Calu3 (cell line): ENCODE measurements at regions not wholly inside any gene's neighbourhood (a gene's known extent, or its start where the extent isn't known, plus 50 kb on each side); places are given as distances from the start of the nearest gene placed in this dataset.

Experiments used
- BruUV-seq: library from RNA; stranded (reverse); fragments of 400-500 nt; replicated peaks from 2 replicates; lab custom pipeline; 2021; lab: Mats Ljungman, UMichigan
- CTCF ChIA-PET: fragments of 300-600 bp; sonication (Branson Sonifier 250); formaldehyde crosslinking; loops from one replicate; lab custom pipeline; 2022; ENCODE audit warnings: antibody characterized with exemption; lab: Charles Lee
- DNase-seq: peaks from one replicate; pipeline ENCODE4 v3.0.0; 2022
- H3K27ac Mint-ChIP-seq: one replicate; pipeline ENCODE4 v1.8.0; 2022; ENCODE audit warnings: mixed read lengths; ENCODE audit not compliant: unreplicated experiment
- H3K27me3 Mint-ChIP-seq: one replicate; pipeline ENCODE4 v1.8.0; 2022; ENCODE audit warnings: mixed read lengths; ENCODE audit not compliant: unreplicated experiment
- H3K36me3 Mint-ChIP-seq: one replicate; pipeline ENCODE4 v1.8.0; 2022; ENCODE audit warnings: mild to moderate bottlenecking, moderate library complexity, mixed read lengths; ENCODE audit not compliant: insufficient read depth, unreplicated experiment
- H3K4me1 Mint-ChIP-seq: one replicate; pipeline ENCODE4 v1.8.0; 2022; ENCODE audit warnings: mild to moderate bottlenecking, low read depth, mixed read lengths; ENCODE audit not compliant: unreplicated experiment
- H3K4me3 Mint-ChIP-seq: one replicate; pipeline ENCODE4 v1.8.0; 2022; ENCODE audit warnings: mild to moderate bottlenecking, low read depth, moderate library complexity, mixed read lengths; ENCODE audit not compliant: unreplicated experiment
- H3K9me3 Mint-ChIP-seq: one replicate; pipeline ENCODE4 v1.8.0; 2022; ENCODE audit warnings: low read depth, mixed read lengths; ENCODE audit not compliant: unreplicated experiment
- intact Hi-C: fragments of 100-400 bp; cut with micrococcal nuclease; formaldehyde crosslinking; loops from one replicate; pipeline ENCODE4 v1.10.0; 2022; ENCODE audit not compliant: unreplicated experiment
- TF ChIP-seq, protein P1 (sequence below): fragments of 200-600 bp; IDR thresholded peaks from one replicate; pipeline ENCODE4 v1.8.0; 2022; ENCODE audit warnings: antibody characterized with exemption; ENCODE audit not compliant: unreplicated experiment

- TF ChIP-seq, protein P1, sequence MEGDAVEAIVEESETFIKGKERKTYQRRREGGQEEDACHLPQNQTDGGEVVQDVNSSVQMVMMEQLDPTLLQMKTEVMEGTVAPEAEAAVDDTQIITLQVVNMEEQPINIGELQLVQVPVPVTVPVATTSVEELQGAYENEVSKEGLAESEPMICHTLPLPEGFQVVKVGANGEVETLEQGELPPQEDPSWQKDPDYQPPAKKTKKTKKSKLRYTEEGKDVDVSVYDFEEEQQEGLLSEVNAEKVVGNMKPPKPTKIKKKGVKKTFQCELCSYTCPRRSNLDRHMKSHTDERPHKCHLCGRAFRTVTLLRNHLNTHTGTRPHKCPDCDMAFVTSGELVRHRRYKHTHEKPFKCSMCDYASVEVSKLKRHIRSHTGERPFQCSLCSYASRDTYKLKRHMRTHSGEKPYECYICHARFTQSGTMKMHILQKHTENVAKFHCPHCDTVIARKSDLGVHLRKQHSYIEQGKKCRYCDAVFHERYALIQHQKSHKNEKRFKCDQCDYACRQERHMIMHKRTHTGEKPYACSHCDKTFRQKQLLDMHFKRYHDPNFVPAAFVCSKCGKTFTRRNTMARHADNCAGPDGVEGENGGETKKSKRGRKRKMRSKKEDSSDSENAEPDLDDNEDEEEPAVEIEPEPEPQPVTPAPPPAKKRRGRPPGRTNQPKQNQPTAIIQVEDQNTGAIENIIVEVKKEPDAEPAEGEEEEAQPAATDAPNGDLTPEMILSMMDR = no peak
- intact Hi-C loops = no loop called here
- Mint-ChIP-seq H3K4me3 (no peak overlapping the region), H3K27ac (no peak overlapping the region), H3K36me3 (no peaks in the 10 kb centered on the region), H3K4me1 (no peaks in the 10 kb centered on the region), H3K9me3 (no peaks in the 10 kb centered on the region), H3K27me3 (peaks cover 63% of the 10 kb centered on the region)
- no peak for DNase-seq
- BruUV-seq = no TSS peak
- CTCF ChIA-PET = no interaction called here
Observed at GRCh38 chr17:33550261-33550660, 257.2 kb upstream of the ASIC2 start.

GRCh38 chr17:33551075-33551474 lies 258.0 kb upstream of the ASIC2 start:
- Mint-ChIP-seq H3K4me3 (no peak overlapping the region), H3K27me3 (peaks cover 55% of the 10 kb centered on the region), H3K36me3 (no peaks in the 10 kb centered on the region), H3K9me3 (no peaks in the 10 kb centered on the region), H3K4me1 (no peaks in the 10 kb centered on the region), H3K27ac (no peak overlapping the region)
- DNase-seq = no peak
- no TSS peak for BruUV-seq
- CTCF ChIA-PET = no interaction called here
- intact Hi-C loops = no loop called here
- TF ChIP-seq, protein P1 = no peak

- CTCF ChIA-PET = no interaction called here
Observed at GRCh38 chr17:33551911-33552310, 258.8 kb upstream of the ASIC2 start.

DNA sequence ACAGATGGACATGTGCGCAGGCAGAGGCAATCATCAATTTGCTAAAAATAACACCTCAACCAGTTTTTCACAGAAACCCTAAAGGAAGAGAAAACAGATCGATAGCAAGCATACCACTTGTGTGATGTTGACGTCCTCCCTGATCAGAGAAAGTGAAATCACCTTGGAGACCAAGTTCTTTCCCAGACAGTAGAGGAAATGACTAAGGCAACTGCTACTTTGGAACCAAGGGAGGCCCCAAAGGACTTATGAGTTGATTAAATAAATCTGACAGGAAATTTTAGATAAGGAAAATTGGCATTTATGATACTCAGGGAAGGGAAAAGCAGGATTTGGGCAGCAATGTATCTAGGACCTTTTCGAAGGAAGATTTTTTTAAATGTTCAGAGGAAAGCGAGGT lies 267.1 kb upstream of the ASIC2 start:
- Mint-ChIP-seq H3K27me3 (peaks cover 8% of the 10 kb centered on the region), H3K4me3 (no peak overlapping the region), H3K4me1 (peaks cover 8% of the 10 kb centered on the region), H3K27ac (no peak overlapping the region), H3K9me3 (peaks cover 4% of the 10 kb centered on the region), H3K36me3 (no peaks in the 10 kb centered on the region)
- BruUV-seq = no TSS peak
- TF ChIP-seq, protein P1 = no peak
- DNase-seq = peak; percentile 20
- CTCF ChIA-PET = no interaction called here
- intact Hi-C loops = no loop called here

More at GRCh38 chr17:33551911-33552310, 258.8 kb upstream of the ASIC2 start:
- H3K4me3 Mint-ChIP-seq = no peak overlapping the region
- H3K27me3 Mint-ChIP-seq = peaks cover 52% of the 10 kb centered on the region
- BruUV-seq = no TSS peak
- H3K27ac Mint-ChIP-seq = no peak overlapping the region
- no peaks in the 10 kb centered on the region for H3K36me3 Mint-ChIP-seq
- H3K9me3 Mint-ChIP-seq = no peaks in the 10 kb centered on the region
- no peak for DNase-seq
- H3K4me1 Mint-ChIP-seq = no peaks in the 10 kb centered on the region
- intact Hi-C loops = no loop called here
- TF ChIP-seq, protein P1 = no peak
